ENCODE measurements at regions not wholly inside any gene's neighbourhood (a gene's known extent, or its start where the extent isn't known, plus 50 kb on each side); places are given as distances from the start of the nearest gene placed in this dataset.

DNA sequence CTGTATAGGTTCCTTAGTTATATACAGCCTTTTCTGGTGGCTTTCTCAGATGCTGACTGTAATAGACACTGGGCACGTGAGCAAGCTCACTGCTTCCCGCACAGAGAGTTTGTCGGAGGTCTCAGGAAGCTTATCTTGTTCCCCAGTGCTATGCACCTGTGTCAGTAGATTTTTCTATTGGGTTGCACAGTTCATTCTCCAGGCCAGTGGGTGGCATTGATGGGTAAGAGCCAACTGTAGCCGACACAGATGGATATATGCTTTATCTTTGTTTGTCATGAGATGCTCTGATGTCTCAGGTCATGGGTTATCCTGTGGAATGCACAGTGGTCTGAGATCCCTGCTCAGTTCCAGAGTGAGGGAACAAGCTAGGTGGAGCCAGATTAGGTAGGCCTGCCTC lies 293.0 kb downstream of the GRB14 start:
- DNase-seq (ENCODE audit: low spot score), result no peak
- WGBS, result 94% methylated on average over 4 of the region's 4 CpGs
- Histone ChIP-seq H3K36me3 (no peaks in the 10 kb centered on the region), H3K4me1 (replicated peaks) (no peaks in the 10 kb centered on the region), H3K27me3 (replicated peaks; ENCODE audit: insufficient read depth) (no peaks in the 10 kb centered on the region), H3K4me3 (no peak overlapping the region), H3K27ac (no peak overlapping the region), H3K9me3 (no peaks in the 10 kb centered on the region)
- TF ChIP-seq POLR2A (IDR thresholded peaks at IDR 0.05), result no peak
- no peak for TF ChIP-seq POLR2AphosphoS5 (IDR thresholded peaks at IDR 0.05)
- no peak for TF ChIP-seq CTCF (IDR thresholded peaks at IDR 0.05)
- intact Hi-C loops (cut with DNase I), result no loop called here

DNA sequence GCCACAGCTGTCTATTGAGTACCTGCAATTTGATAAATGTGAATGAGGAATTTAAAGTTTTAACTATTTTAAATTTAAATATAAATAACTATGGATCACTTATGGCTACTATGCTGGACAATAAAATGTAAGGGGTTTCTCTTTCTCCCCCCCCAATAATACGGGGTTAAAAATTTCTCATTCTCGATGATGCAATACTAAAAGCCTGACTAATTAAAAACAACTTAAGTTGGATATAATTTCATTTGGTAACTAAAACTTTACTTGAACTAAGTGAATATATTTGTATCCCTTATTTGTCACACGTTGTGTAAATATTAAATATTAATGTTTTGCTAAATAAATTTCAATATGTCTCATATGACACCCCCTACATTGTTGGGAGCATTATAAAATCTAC lies 297.3 kb downstream of the GRB14 start:
- Histone ChIP-seq H3K4me1 (replicated peaks) (no peaks in the 10 kb centered on the region), H3K27me3 (replicated peaks; ENCODE audit: insufficient read depth) (no peaks in the 10 kb centered on the region), H3K4me3 (no peak overlapping the region), H3K36me3 (no peaks in the 10 kb centered on the region), H3K9me3 (no peaks in the 10 kb centered on the region), H3K27ac (no peak overlapping the region)
- intact Hi-C loops (cut with DNase I), result no loop called here
- TF ChIP-seq POLR2AphosphoS5 (IDR thresholded peaks at IDR 0.05) (no peak), POLR2A (IDR thresholded peaks at IDR 0.05) (no peak), CTCF (IDR thresholded peaks at IDR 0.05) (no peak)
- DNase-seq (ENCODE audit: low spot score), result no peak
- WGBS, result 84% methylated on average over 3 of the region's 3 CpGs

DNA sequence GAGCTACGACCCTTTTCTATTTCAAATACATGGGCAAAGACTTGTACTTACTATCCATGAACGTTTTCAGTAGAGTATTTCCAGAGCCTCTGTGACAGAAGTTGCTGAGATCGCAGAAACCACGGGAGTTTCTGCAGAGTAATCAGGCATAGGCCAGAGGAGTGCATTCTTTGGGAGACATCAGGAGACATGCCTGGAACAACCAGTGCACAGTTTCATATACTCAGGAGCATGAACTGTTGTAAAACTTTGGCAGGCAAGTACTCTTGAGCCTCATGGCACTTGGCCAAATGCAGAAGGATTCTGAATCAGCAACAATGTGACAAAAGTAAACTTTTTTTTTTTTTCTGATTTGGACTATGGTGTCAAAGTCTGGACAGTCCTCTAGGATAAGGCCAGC lies 307.1 kb downstream of the GRB14 start:
- intact Hi-C loops (cut with DNase I), result no loop called here
- Histone ChIP-seq H3K27me3 (replicated peaks; ENCODE audit: insufficient read depth) (no peaks in the 10 kb centered on the region), H3K36me3 (no peaks in the 10 kb centered on the region), H3K9me3 (no peaks in the 10 kb centered on the region), H3K4me1 (replicated peaks) (no peaks in the 10 kb centered on the region), H3K4me3 (no peak overlapping the region), H3K27ac (no peak overlapping the region)
- 36% methylated on average over 4 of the region's 4 CpGs for WGBS
- peak; percentile 4 for DNase-seq (ENCODE audit: low spot score)
- TF ChIP-seq POLR2A (IDR thresholded peaks at IDR 0.05) (no peak), CTCF (IDR thresholded peaks at IDR 0.05) (no peak), POLR2AphosphoS5 (IDR thresholded peaks at IDR 0.05) (peak; percentile 55)

DNA sequence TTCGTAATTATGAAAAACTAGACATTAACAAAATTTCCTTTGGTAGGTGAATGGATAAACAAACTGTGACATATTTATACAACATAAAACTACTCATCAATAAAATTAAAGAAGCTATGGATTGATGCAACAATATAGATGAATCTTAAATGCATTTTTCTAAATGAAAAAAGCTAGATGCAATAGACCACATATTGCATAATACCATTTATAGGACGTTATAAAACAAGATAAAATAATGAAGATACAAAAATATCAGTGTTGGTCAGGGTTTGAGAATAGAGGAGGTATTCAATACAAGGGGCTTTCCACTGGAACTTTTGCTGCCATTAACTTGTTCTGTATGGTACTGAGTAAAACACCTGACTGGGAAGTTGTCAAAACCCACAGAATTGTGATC lies 314.4 kb downstream of the GRB14 start:
- Histone ChIP-seq H3K27me3 (replicated peaks; ENCODE audit: insufficient read depth) (no peaks in the 10 kb centered on the region), H3K36me3 (no peaks in the 10 kb centered on the region), H3K27ac (no peak overlapping the region), H3K9me3 (no peaks in the 10 kb centered on the region), H3K4me3 (no peak overlapping the region), H3K4me1 (replicated peaks) (no peaks in the 10 kb centered on the region)
- WGBS, result 77% methylated on average over 2 of the region's 2 CpGs
- no peak for DNase-seq (ENCODE audit: low spot score)
- intact Hi-C loops (cut with DNase I), result no loop called here
- no peak for TF ChIP-seq POLR2A (IDR thresholded peaks at IDR 0.05)
- no peak for TF ChIP-seq POLR2AphosphoS5 (IDR thresholded peaks at IDR 0.05)
- TF ChIP-seq CTCF (IDR thresholded peaks at IDR 0.05), result no peak

- DNase-seq (ENCODE audit: low spot score), result no peak
- Histone ChIP-seq H3K9me3 (no peaks in the 10 kb centered on the region), H3K36me3 (no peaks in the 10 kb centered on the region), H3K27me3 (replicated peaks; ENCODE audit: insufficient read depth) (no peaks in the 10 kb centered on the region), H3K27ac (no peak overlapping the region), H3K4me1 (replicated peaks) (no peaks in the 10 kb centered on the region), H3K4me3 (no peak overlapping the region)
- intact Hi-C loops (cut with DNase I), result no loop called here
- no peak for TF ChIP-seq POLR2AphosphoS5 (IDR thresholded peaks at IDR 0.05)
- TF ChIP-seq POLR2A (IDR thresholded peaks at IDR 0.05), result no peak
- TF ChIP-seq CTCF (IDR thresholded peaks at IDR 0.05), result no peak
- WGBS, result 72% methylated on average over 4 of the region's 4 CpGs
These were observed 318.5 kb downstream of the GRB14 start for GRCh38 chr2:164302786-164303185.
